Transverse colon (tissue), 4 donors: ENCODE measurements at regions not wholly inside any gene's neighbourhood (a gene's known extent, or its start where the extent isn't known, plus 50 kb on each side); places are given as distances from the start of the nearest gene placed in this dataset.
"Not testable (repeated sequence)": the region's sequence is repeated elsewhere in the genome, so short reads cannot be mapped to it uniquely, and the experiment has no call there.

ENCODE experiments used
- DNase-seq: peaks from one replicate; pipeline ENCODE4 v3.0.0-alpha.2; 2019
- H3K27ac ChIP-seq, 4 donors: fragments of 200-600 bp; sonication (generic); 2 replicates each; pipeline ENCODE4 v1.5.1; 2016 to 2018; ENCODE audit warnings: inconsistent platforms in 4 of 4
- H3K27me3 ChIP-seq: fragments of 200-600 bp; sonication (generic); 2 replicates; pipeline ENCODE4 v1.5.1; 2017; ENCODE audit warnings: inconsistent platforms
- H3K36me3 ChIP-seq, 4 donors: fragments of 200-600 bp; sonication (generic); 2 replicates each; pipeline ENCODE4 v1.5.1; 2017 to 2019; ENCODE audit warnings: inconsistent platforms in 4 of 4
- H3K4me1 ChIP-seq, 4 donors: fragments of 200-600 bp; sonication (generic); 2 replicates each; pipeline ENCODE4 v1.5.1; 2017 to 2020; ENCODE audit warnings: inconsistent platforms in 4 of 4
- H3K4me3 ChIP-seq, 4 donors: fragments of 200-600 bp; sonication (generic); 1 replicate in 1 of 4; 2 replicates in 3 of 4; pipeline versions ENCODE4 v1.5.1 to v1.6.1; 2017 to 2019; ENCODE audit warnings: inconsistent platforms in 4 of 4
- H3K9me3 ChIP-seq, 2 donors: fragments of 200-600 bp; sonication (generic); 2 replicates each; pipeline ENCODE4 v1.5.1; 2017 to 2019; ENCODE audit warnings: inconsistent platforms in 2 of 2
- EP300 ChIP-seq: sonication (generic); formaldehyde crosslinking; IDR thresholded peaks from one replicate; pipeline ENCODE4 v1.6.1; 2017; ENCODE audit warnings: antibody characterized with exemption, low read depth
- POLR2A ChIP-seq: fragments of 450-650 bp; IDR thresholded peaks from one replicate; pipeline ENCODE4 v1.6.1; 2016; ENCODE audit warnings: antibody characterized with exemption, mild to moderate bottlenecking, moderate library complexity
- POLR2AphosphoS5 ChIP-seq, 3 donors: sonication (generic); formaldehyde crosslinking; IDR thresholded peaks; one replicate each; pipeline ENCODE4 v1.6.1; 2016; ENCODE audit warnings: antibody characterized with exemption in 3 of 3
- WGBS, 2 donors: methylation state at CpG; one replicate each; pipeline ENCODE4 v1.1.5; 2018; ENCODE audit warnings: low coverage in 1 of 2; 5-methylcytosine and 5-hydroxymethylcytosine counted together
- in situ Hi-C, 4 donors: fragments of 200-750 bp; cut with MboI; loops; one replicate each; pipeline versions ENCODE4 v1.15.0 to v1.15.1; 2017; ENCODE audit warnings: low sequenced_read_pairs in 3 of 4, low pct_ligation_motif_present in 1 of 4, low pct_unique_long_range_greater_than_20kb in 1 of 4
- intact Hi-C: fragments of 100-400 bp; cut with DNase I; formaldehyde crosslinking; loops from one replicate; pipeline ENCODE4 v1.15.1; 2023; ENCODE audit warnings: low total_unique reads
- TF ChIP-seq, protein P1 (sequence below), 5 experiments: fragments of 200-600 bp in 3 of 5; fragments of 450-650 bp in 2 of 5; sonication (generic) in 3 of 5; IDR thresholded peaks; 1 replicate in 2 of 5; 2 replicates in 3 of 5; pipeline ENCODE4 v1.5.1; 2016 to 2017; ENCODE audit warnings: antibody characterized with exemption in 5 of 5, inconsistent platforms in 3 of 5, mild to moderate bottlenecking in 2 of 5, moderate library complexity in 1 of 5

DNA sequence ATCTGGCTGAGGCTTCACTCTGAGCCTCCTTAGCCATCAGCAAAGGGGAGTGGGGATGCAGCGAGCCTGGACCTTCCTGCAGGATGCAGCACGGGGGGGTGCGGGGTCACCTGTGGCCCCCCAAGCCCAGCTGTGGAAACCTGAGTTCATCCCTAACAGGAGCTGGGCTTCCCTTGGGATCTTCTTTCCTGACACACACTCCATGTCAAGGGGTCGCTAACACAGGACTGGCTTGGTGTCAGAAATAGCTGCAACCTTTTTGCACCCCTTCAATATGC is 174.7 kb downstream of the RTP5 start:
- WGBS, 2 donors, result 68% methylated on average over 4 of the region's 4 CpGs; no CpG with 5 or more reads in 1 of the 2 donors
- DNase-seq, result no peak
- in situ Hi-C loops, result no loop called here

DNA sequence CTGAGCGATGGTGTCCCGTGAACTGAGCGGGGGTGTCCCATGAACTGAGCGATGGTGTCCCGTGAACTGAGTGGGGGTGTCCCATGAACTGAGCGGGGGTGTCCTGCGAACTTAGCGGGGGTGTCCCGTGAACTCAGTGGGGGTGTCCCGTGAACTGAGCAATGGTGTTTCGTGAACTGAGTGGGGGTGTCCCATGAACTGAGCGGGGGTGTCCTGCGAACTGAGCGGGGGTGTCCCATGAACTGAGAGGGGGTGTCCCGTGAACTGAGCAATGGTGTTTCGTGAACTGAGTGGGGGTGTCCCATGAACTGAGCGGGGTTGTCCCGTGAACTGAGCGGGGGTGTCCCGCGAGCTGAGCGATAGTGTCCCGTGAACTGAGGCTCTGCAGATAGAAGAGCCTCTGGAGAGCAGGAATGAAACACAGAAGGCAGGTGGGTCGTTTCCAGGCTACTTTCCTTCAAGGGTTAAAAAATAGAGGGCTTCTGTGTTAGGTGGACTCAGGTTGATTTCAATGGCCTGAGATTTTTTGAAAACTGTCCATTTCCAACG is 176.1 kb downstream of the RTP5 start:
- peaks cover 47% of the 10 kb centered on the region for H3K27me3 ChIP-seq
- H3K9me3 ChIP-seq, H3K4me3 ChIP-seq, DNase-seq, intact Hi-C loops, H3K27ac ChIP-seq, in situ Hi-C loops, H3K36me3 ChIP-seq, H3K4me1 ChIP-seq: not testable (repeated sequence)
- 40 to 89% methylated on average over 1 to 25 of the region's 25 CpGs for WGBS, 2 donors

More for the DNA sequence above, 174.7 kb downstream of the RTP5 start:
- Histone ChIP-seq H3K4me1 (no peaks in the 10 kb centered on the region), H3K4me3 (no peak overlapping the region), H3K27me3 (peaks cover 57% of the 10 kb centered on the region), H3K27ac (no peak overlapping the region), H3K36me3 (no peaks in the 10 kb centered on the region), H3K9me3 (no peaks in the 10 kb centered on the region)
- intact Hi-C loops, result no loop called here
- TF ChIP-seq EP300, result no peak
- no peak for TF ChIP-seq POLR2A
- TF ChIP-seq, protein P1, sequence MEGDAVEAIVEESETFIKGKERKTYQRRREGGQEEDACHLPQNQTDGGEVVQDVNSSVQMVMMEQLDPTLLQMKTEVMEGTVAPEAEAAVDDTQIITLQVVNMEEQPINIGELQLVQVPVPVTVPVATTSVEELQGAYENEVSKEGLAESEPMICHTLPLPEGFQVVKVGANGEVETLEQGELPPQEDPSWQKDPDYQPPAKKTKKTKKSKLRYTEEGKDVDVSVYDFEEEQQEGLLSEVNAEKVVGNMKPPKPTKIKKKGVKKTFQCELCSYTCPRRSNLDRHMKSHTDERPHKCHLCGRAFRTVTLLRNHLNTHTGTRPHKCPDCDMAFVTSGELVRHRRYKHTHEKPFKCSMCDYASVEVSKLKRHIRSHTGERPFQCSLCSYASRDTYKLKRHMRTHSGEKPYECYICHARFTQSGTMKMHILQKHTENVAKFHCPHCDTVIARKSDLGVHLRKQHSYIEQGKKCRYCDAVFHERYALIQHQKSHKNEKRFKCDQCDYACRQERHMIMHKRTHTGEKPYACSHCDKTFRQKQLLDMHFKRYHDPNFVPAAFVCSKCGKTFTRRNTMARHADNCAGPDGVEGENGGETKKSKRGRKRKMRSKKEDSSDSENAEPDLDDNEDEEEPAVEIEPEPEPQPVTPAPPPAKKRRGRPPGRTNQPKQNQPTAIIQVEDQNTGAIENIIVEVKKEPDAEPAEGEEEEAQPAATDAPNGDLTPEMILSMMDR (IDR thresholded peaks at IDR 0.05), result no peak
- no peak for TF ChIP-seq POLR2AphosphoS5 (IDR thresholded peaks at IDR 0.05)

DNA sequence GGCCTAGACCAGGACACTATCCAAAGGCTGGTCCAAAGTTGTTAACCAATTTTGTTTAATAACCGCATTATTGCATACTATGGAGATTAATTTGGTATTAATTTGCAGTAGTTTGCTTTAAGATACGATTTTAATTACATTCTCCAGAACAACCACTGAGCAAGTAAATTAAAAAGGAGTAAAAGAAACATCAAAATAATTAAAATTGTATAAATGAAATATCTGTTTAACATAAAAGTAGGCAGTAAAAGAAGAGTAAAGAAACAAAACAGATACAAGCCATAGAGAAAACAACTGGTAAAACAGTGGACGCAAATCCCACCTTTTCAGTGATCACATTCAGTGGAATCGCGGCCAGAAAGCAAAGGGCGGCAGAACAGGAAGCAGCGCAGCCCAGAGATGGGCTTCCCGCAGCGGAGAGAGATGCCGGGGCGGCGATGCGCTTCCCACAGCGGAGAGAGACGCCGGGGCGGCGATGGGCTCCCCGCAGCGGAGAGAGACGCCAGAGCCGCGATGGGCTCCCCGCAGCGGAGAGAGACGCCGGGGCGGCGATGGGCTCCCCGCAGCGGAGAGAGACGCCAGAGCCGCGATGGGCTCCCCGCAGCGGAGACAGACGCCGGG is 176.8 kb downstream of the RTP5 start:
- no peak overlapping the region for H3K27ac ChIP-seq
- H3K4me1 ChIP-seq, result no peaks in the 10 kb centered on the region
- no peak for DNase-seq
- no peaks in the 10 kb centered on the region for H3K9me3 ChIP-seq
- H3K36me3 ChIP-seq, result no peaks in the 10 kb centered on the region
- no peak overlapping the region for H3K4me3 ChIP-seq
- no peak for TF ChIP-seq POLR2AphosphoS5 (IDR thresholded peaks at IDR 0.05)
- TF ChIP-seq, protein P1 (IDR thresholded peaks at IDR 0.05), result no peak
- no peak for TF ChIP-seq EP300
- TF ChIP-seq POLR2A, result no peak
- in situ Hi-C loops (no loop called here), intact Hi-C loops (no loop called here)
- 78 to 80% methylated on average over 2 to 29 of the region's 38 CpGs for WGBS, 2 donors
- peaks cover 41% of the 10 kb centered on the region for H3K27me3 ChIP-seq

DNA sequence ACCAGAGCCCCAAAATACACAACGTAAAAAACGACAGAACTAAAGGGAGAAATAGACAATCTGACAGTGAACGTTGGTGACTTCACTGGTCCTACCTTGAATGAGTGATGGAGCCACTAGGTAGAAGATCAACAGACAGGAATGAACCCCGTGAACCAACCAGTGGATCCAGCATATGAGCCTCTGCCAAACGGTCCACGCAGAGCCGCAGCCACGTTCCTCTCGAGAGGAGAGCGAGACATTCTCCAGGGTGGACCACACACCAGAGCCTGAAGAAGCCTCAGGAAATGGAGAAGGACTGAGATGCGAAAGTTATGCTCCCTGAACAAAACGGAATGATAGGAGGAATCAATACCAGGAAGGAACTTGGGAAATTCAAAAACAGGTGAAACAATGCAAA is 178.4 kb downstream of the RTP5 start:
- DNase-seq, result no peak
- intact Hi-C loops (no loop called here), in situ Hi-C loops (no loop called here)
- Histone ChIP-seq H3K27me3 (peaks cover 28% of the 10 kb centered on the region), H3K9me3 (no peaks in the 10 kb centered on the region), H3K4me1 (no peaks in the 10 kb centered on the region), H3K27ac (no peak overlapping the region), H3K4me3 (no peak overlapping the region), H3K36me3 (no peaks in the 10 kb centered on the region)
- WGBS, 2 donors, result 87 to 97% methylated on average over 10 to 12 of the region's 12 CpGs
- no peak for TF ChIP-seq POLR2AphosphoS5 (IDR thresholded peaks at IDR 0.05)
- no peak for TF ChIP-seq POLR2A

DNA sequence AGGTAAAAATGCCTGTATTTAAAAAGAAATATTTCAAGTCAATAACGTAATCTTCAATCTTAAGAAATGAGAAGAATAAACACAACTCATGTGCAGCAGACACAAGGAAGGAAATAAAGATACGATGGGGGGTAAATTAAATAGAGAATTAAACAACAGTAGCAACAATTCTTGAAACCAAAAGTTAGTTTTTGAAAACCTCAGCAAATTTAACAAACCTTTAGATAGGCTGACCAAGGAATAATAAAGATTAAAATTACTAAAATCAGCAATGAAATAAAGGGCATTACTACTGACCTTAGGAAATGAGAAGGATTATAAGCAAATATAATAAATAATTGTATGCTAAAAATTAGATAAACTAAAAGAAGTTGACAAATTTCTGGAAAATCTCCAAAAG is 178.9 kb downstream of the RTP5 start:
- Histone ChIP-seq H3K9me3 (no peaks in the 10 kb centered on the region), H3K27ac (no peak overlapping the region), H3K36me3 (no peaks in the 10 kb centered on the region), H3K4me1 (no peaks in the 10 kb centered on the region), H3K27me3 (peaks cover 26% of the 10 kb centered on the region), H3K4me3 (no peak overlapping the region)
- intact Hi-C loops, result no loop called here
- no peak for DNase-seq
- TF ChIP-seq EP300 (no peak), POLR2AphosphoS5 (IDR thresholded peaks at IDR 0.05) (no peak), POLR2A (no peak)
- TF ChIP-seq, protein P1 (IDR thresholded peaks at IDR 0.05), result no peak
- WGBS, 2 donors, result 79 to 85% methylated on average over 2 of the region's 2 CpGs
- in situ Hi-C loops, result no loop called here

DNA sequence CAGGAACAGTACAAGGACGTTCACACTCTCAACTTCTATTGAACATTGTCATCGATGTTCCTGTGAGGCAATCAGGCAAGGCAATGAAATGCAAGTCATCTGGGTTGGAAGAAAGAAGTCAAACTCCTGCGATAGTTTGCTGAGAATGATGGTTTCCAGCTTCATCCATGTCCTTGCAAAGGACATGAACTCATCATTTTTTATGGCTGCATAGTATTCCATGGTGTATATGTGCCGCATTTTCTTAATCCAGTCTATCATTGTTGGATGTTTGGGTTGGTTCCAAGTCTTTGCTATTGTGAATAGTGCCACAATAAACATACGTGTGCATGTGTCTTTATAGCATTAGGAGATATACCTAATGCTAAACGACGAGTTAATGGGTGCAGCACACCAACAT is 180.0 kb downstream of the RTP5 start:
- 85 to 87% methylated on average over 5 to 7 of the region's 7 CpGs for WGBS, 2 donors
- DNase-seq, in situ Hi-C loops, H3K36me3 ChIP-seq, H3K27ac ChIP-seq, intact Hi-C loops, H3K4me1 ChIP-seq, H3K4me3 ChIP-seq, H3K9me3 ChIP-seq: not testable (repeated sequence)
- peaks cover 16% of the 10 kb centered on the region for H3K27me3 ChIP-seq
